Karpas-422 (cell line): ENCODE measurements at regions not wholly inside any gene's neighbourhood (a gene's known extent, or its start where the extent isn't known, plus 50 kb on each side); places are given as distances from the start of the nearest gene placed in this dataset.
"Not testable (repeated sequence)": the region's sequence is repeated elsewhere in the genome, so short reads cannot be mapped to it uniquely, and the experiment has no call there.

Source experiments
- DNase-seq: peaks from one replicate; pipeline ENCODE4 v3.0.0-alpha.2; 2015
- H2AFZ ChIP-seq: fragments of 200-600 bp; sonication (generic); 2 replicates; pipeline ENCODE4 v1.6.1; 2014; ENCODE audit warnings: antibody characterized with exemption, low read length, mixed read lengths
- H3K27ac ChIP-seq: fragments of 200-600 bp; sonication (generic); 2 replicates; pipeline ENCODE4 v1.5.1; 2014; ENCODE audit warnings: mild to moderate bottlenecking, low read length, moderate library complexity
- H3K27me3 ChIP-seq: fragments of 200-600 bp; sonication (generic); 2 replicates; pipeline ENCODE4 v1.6.1; 2014; ENCODE audit warnings: low read length, mixed read lengths
- H3K36me3 ChIP-seq: fragments of 200-600 bp; sonication (generic); 2 replicates; pipeline ENCODE4 v1.6.1; 2014; ENCODE audit warnings: low read length, mixed read lengths; ENCODE audit not compliant: insufficient read depth
- H3K4me1 ChIP-seq: fragments of 200-600 bp; sonication (generic); 2 replicates; pipeline ENCODE4 v1.6.1; 2014; ENCODE audit warnings: mild to moderate bottlenecking, low read length, mixed read lengths
- H3K4me2 ChIP-seq: fragments of 200-600 bp; sonication (generic); 2 replicates; pipeline ENCODE4 v1.6.1; 2014; ENCODE audit warnings: low read length, low read depth, mild to moderate bottlenecking; ENCODE audit not compliant: poor library complexity, severe bottlenecking
- H3K4me3 ChIP-seq: fragments of 200-600 bp; sonication (generic); 2 replicates; pipeline ENCODE4 v1.5.1; 2014; ENCODE audit warnings: mild to moderate bottlenecking, antibody characterized with exemption, low read length, mixed read lengths
- H3K79me2 ChIP-seq: fragments of 200-600 bp; sonication (generic); 2 replicates; pipeline ENCODE4 v1.6.1; 2014; ENCODE audit warnings: mild to moderate bottlenecking, low read length, mixed read lengths
- H3K9ac ChIP-seq: fragments of 200-600 bp; sonication (generic); 2 replicates; pipeline ENCODE4 v1.6.0; 2014; ENCODE audit warnings: low read length
- H3K9me2 ChIP-seq: fragments of 200-600 bp; sonication (generic), shearing (Covaris generic); replicated peaks from 2 replicates; pipeline ENCODE4 v1.6.0; 2014; ENCODE audit warnings: mild to moderate bottlenecking, low read length, moderate library complexity; ENCODE audit not compliant: insufficient read depth
- H3K9me3 ChIP-seq: fragments of 300-700, 200-600 bp; sonication (generic); 2 replicates; pipeline ENCODE4 v1.6.1; 2014; ENCODE audit warnings: low read length, mixed read lengths
- H4K20me1 ChIP-seq: fragments of 200-600 bp; sonication (generic); 2 replicates; pipeline ENCODE4 v1.6.1; 2014; ENCODE audit warnings: mild to moderate bottlenecking, antibody characterized with exemption, low read length, low read depth; ENCODE audit not compliant: insufficient read depth

DNA sequence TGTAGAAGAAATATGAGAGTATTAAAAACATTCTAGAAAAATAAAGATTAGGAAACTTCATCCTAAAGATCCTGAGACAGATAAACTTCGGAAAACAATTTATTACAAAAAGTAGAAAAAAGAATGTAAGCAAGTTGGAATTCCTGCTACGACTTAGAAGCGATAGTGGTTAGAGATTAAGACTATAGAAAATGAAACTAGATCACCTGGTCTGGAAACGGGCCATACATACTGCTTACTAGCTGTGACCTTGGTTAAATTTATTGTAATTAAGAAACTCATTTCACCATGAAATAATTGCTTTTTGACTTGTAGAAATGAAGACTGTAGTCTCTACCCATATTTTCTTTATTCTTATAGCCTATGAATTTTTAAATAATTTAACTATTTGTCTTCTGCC lies 614.1 kb downstream of the SLC16A7 start:
- no peak overlapping the region for H3K4me3 ChIP-seq
- no peak overlapping the region for H3K27ac ChIP-seq
- H3K27me3 ChIP-seq: no peaks in the 10 kb centered on the region
- no peak overlapping the region for H3K9ac ChIP-seq
- H3K36me3 ChIP-seq: no peaks in the 10 kb centered on the region
- no peak for DNase-seq
- no peaks in the 10 kb centered on the region for H3K4me1 ChIP-seq
- no peaks in the 10 kb centered on the region for H4K20me1 ChIP-seq
- H3K79me2 ChIP-seq: no peaks in the 10 kb centered on the region
- H2AFZ ChIP-seq: no peak overlapping the region
- no peak overlapping the region for H3K4me2 ChIP-seq
- H3K9me2 ChIP-seq: no peaks in the 10 kb centered on the region
- H3K9me3 ChIP-seq: peaks cover 2% of the 10 kb centered on the region; the same call in 1 of the 2 replicates

GRCh38 chr12:60210756-60211155 lies 614.9 kb downstream of the SLC16A7 start:
- H4K20me1 ChIP-seq: no peaks in the 10 kb centered on the region
- H3K4me3 ChIP-seq: no peak overlapping the region
- no peaks in the 10 kb centered on the region for H3K4me1 ChIP-seq
- no peaks in the 10 kb centered on the region for H3K79me2 ChIP-seq
- DNase-seq: no peak
- H3K9me2 ChIP-seq: no peaks in the 10 kb centered on the region
- no peak overlapping the region for H3K27ac ChIP-seq
- peaks cover 5% of the 10 kb centered on the region for H3K9me3 ChIP-seq
- H2AFZ ChIP-seq: no peak overlapping the region
- H3K9ac ChIP-seq: no peak overlapping the region
- H3K27me3 ChIP-seq: no peaks in the 10 kb centered on the region
- H3K4me2 ChIP-seq: no peak overlapping the region
- H3K36me3 ChIP-seq: no peaks in the 10 kb centered on the region

DNA sequence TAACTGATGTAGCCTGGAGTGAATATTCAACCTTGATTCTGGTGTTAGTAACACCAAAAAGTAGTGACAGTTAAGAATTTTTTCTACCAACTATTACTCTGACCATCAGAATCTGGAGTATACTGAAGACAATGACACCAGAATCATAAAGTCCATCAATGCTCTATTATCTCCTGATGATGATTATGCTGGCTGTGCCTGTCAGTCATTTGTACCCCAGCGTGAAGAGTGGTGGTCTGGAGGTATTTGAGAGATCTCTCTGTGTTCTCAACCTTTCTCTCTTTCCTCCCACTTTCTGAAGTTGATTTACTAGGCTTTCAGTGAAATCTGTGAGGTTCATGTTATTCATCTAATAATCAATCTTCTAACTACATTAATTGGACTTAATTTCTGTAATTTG lies 615.4 kb downstream of the SLC16A7 start:
- no peaks in the 10 kb centered on the region for H3K36me3 ChIP-seq
- no peaks in the 10 kb centered on the region for H3K79me2 ChIP-seq
- peaks cover 6% of the 10 kb centered on the region for H3K9me3 ChIP-seq
- DNase-seq: no peak
- no peaks in the 10 kb centered on the region for H4K20me1 ChIP-seq
- H3K27ac ChIP-seq: no peak overlapping the region
- H3K4me3 ChIP-seq: no peak overlapping the region
- no peaks in the 10 kb centered on the region for H3K27me3 ChIP-seq
- no peak overlapping the region for H2AFZ ChIP-seq
- no peaks in the 10 kb centered on the region for H3K4me1 ChIP-seq
- no peak overlapping the region for H3K9ac ChIP-seq
- no peak overlapping the region for H3K4me2 ChIP-seq
- H3K9me2 ChIP-seq: no peaks in the 10 kb centered on the region

DNA sequence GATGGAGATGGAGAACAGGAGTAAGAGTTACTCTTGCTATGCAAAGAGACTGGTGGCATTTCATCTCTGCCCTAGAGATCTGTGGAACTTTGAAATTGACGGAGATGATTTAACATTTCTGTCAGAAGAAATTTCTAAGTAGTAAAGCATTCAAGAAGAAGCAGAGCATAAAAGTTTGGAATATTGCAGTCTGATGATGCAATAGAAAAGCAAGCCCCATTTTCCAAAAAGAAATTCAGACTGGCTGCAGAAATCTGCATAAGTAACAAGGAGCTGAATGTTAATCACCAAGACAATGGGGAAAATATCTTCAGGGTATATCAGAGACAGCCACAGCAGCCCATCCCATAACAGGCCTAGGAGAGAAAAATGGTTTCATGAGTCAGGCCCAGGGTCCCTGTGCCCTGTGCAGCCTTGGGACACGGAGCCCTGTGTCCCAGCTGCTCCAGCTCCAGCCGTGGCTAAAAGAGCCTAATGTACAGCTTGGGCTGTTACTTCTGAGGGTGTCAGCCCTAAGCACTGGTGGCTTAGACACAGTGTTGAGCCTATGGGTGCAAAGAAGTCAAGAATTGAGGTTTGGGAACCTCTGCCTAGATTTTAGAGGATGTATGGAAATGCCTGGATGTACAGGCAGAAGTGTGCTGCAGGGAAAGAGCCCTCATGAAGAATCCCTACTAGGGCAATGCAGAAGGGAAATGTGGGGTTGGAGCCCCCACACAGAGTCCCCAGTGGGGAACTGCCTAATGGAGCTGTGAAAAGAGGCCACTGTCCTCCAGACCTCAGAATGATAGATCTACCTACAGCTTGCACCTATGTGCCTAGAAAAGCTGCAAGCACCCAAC lies 616.6 kb downstream of the SLC16A7 start:
- no peak overlapping the region for H3K4me3 ChIP-seq
- H3K4me2 ChIP-seq: no peak overlapping the region
- H2AFZ ChIP-seq: no peak overlapping the region
- H3K9me3 ChIP-seq: peaks cover 6% of the 10 kb centered on the region
- no peaks in the 10 kb centered on the region for H4K20me1 ChIP-seq
- DNase-seq: no peak
- no peak overlapping the region for H3K9ac ChIP-seq
- no peak overlapping the region for H3K27ac ChIP-seq
- H3K79me2 ChIP-seq: no peaks in the 10 kb centered on the region
- no peaks in the 10 kb centered on the region for H3K4me1 ChIP-seq
- no peaks in the 10 kb centered on the region for H3K27me3 ChIP-seq
- no peaks in the 10 kb centered on the region for H3K9me2 ChIP-seq
- H3K36me3 ChIP-seq: no peaks in the 10 kb centered on the region

DNA sequence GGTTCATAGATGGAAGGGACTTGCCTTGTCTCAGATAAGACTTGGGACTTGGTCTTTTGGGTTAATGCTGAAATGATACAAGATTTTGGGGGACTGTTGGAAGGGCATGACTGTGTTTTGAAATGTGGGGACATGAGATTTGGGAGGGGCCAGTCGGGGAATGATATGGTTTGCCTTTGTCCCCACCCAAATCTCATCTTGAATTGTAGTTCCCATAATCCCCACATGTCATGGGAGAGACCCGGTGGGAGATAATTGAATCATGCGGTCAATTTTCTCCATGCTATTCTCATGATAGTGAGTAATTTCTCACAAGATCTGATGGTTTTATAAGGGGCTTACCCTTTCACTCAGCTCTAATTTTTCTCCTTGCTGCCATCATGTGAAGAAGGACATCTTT lies 617.4 kb downstream of the SLC16A7 start:
- not testable (repeated sequence) for H3K9me3 ChIP-seq, H3K4me2 ChIP-seq, H3K79me2 ChIP-seq, H2AFZ ChIP-seq, H3K36me3 ChIP-seq, H3K4me3 ChIP-seq, H3K4me1 ChIP-seq, H3K9me2 ChIP-seq, H3K27ac ChIP-seq, H3K27me3 ChIP-seq, DNase-seq, H4K20me1 ChIP-seq, H3K9ac ChIP-seq

DNA sequence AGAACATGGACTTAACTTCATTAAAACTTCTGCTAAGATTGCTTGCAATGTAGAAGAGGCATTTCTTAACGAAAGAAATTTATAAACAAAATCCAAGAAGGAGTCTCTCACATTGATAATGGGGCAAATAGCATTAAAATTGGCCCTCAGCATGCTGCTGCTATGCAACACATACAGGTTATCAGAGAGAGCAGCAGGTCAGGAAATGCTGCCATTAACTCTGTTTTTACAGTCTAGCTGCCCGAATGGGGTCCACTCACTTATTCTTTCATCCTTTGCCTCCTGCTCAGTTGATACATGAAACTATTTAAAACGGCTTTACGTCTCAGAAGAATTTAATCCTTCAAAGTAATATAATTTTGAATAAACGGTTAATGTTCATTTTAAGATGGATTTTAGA lies 620.4 kb downstream of the SLC16A7 start:
- no peak for DNase-seq
- Histone ChIP-seq H3K36me3 (no peaks in the 10 kb centered on the region), H3K27me3 (no peaks in the 10 kb centered on the region), H2AFZ (no peak overlapping the region), H3K4me1 (no peaks in the 10 kb centered on the region), H3K79me2 (no peaks in the 10 kb centered on the region), H4K20me1 (no peaks in the 10 kb centered on the region), H3K9ac (no peak overlapping the region), H3K9me2 (no peaks in the 10 kb centered on the region), H3K4me3 (no peak overlapping the region), H3K9me3 (peaks cover 11% of the 10 kb centered on the region), H3K27ac (no peak overlapping the region), H3K4me2 (no peak overlapping the region)

DNA sequence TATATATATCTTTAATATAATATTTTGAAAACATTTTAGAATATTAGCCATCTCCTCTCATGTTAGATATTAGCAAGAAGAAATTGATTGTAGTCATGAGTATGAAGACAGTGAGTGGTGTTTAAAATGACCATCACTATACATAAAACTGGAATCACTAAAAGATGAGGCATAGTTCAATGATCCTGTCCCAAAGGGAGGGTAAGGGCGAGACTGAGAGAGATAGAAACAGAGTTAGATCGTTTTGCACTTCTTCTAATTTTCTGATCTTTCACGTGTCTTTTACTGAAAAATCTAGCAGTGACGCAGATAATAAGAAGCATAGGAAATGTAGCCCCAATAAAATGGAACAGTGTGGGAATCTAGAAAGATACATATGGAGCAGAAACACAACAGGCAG lies 627.4 kb downstream of the SLC16A7 start:
- Histone ChIP-seq H3K9me3 (peaks cover 18% of the 10 kb centered on the region; the same call in 1 of the 2 replicates), H3K36me3 (no peaks in the 10 kb centered on the region), H3K79me2 (no peaks in the 10 kb centered on the region), H3K4me3 (no peak overlapping the region), H3K4me2 (no peak overlapping the region), H3K9me2 (peaks cover 4% of the 10 kb centered on the region; the same call in 1 of the 2 replicates), H2AFZ (no peak overlapping the region), H3K27me3 (no peaks in the 10 kb centered on the region), H3K27ac (no peak overlapping the region), H4K20me1 (no peaks in the 10 kb centered on the region), H3K4me1 (no peaks in the 10 kb centered on the region), H3K9ac (no peak overlapping the region)
- no peak for DNase-seq

DNA sequence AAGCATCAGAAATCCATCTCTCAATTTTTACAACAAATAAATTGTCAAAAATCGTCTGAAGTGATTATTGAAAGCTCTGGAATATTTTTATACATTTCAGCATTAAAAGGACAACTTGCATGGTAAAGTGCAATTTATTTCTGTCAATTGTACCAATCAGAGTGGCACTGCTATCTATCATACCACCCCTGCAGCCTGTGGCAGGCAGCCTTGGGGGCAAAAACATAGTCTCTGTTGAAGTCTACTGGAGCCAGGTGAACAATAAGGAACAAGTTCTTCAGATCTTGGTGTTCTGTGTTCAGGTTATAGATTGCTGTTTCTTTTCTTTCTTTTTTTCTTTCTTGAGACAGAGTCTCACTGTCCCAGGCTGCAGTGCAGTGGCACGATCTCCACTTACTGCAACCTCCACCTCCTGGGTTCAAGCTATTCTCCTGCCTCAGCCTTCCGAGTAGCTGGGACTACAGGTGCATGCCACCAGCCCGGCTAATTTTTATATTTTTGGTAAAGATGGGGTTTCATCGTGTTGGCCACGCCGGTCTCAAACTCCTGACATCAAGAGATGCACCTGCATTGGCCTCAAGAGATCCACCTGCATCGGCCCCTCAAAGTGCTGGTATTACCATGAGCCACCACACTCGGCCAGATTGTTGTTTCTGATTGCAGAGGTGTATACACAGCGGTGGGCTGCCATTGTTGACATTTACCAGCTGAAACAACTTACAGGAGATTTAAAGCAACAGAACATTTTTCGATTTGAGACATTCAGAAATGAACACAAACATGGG lies 629.6 kb downstream of the SLC16A7 start:
- peaks cover 4% of the 10 kb centered on the region; the same call in 1 of the 2 replicates for H3K9me2 ChIP-seq
- no peak overlapping the region for H3K4me3 ChIP-seq
- no peaks in the 10 kb centered on the region for H4K20me1 ChIP-seq
- H3K4me2 ChIP-seq: no peak overlapping the region
- H3K27ac ChIP-seq: no peak overlapping the region
- H3K9ac ChIP-seq: no peak overlapping the region
- H3K36me3 ChIP-seq: no peaks in the 10 kb centered on the region
- no peaks in the 10 kb centered on the region for H3K27me3 ChIP-seq
- H3K4me1 ChIP-seq: no peaks in the 10 kb centered on the region
- H3K9me3 ChIP-seq: peaks cover 17% of the 10 kb centered on the region
- no peak overlapping the region for H2AFZ ChIP-seq
- DNase-seq: no peak
- no peaks in the 10 kb centered on the region for H3K79me2 ChIP-seq
